SK-N-SH (cell line): ENCODE measurements at regions not wholly inside any gene's neighbourhood (a gene's known extent, or its start where the extent isn't known, plus 50 kb on each side); places are given as distances from the start of the nearest gene placed in this dataset.

Experiments
- CTCF ChIP-seq: fragments of 200-600 bp; sonication (generic); IDR thresholded peaks from 2 replicates; pipeline ENCODE4 v1.6.1; 2017; ENCODE audit warnings: antibody characterized with exemption, mild to moderate bottlenecking, moderate library complexity
- FOXM1 ChIP-seq: IDR thresholded peaks from 2 replicates; pipeline ENCODE4 v1.4.0; 2012; ENCODE audit warnings: low read depth, mild to moderate bottlenecking
- MAX ChIP-seq: IDR thresholded peaks from 2 replicates; pipeline ENCODE4 v1.4.0; 2012; ENCODE audit warnings: low read depth
- SMC3 ChIP-seq: IDR thresholded peaks from 2 replicates; pipeline ENCODE4 v1.6.1; 2012; ENCODE audit warnings: low read depth, low read length, improper control_type of control experiment

- TF ChIP-seq CTCF (no peak), MAX (no peak), SMC3 (no peak), FOXM1 (no peak)
Measured at GRCh38 chr15:62832231-62832630, 210.3 kb upstream of the TPM1 start.
